LNCAP (cell line): ENCODE measurements at regions not wholly inside any gene's neighbourhood (a gene's known extent, or its start where the extent isn't known, plus 50 kb on each side); places are given as distances from the start of the nearest gene placed in this dataset.

Source experiments
- CTCF ChIP-seq: fragments of 450-650 bp; IDR thresholded peaks from 2 replicates; pipeline ENCODE4 v1.5.1; 2017; ENCODE audit warnings: mild to moderate bottlenecking

- TF ChIP-seq CTCF, result peak; percentile 26; the same call in 1 of the 2 replicates
These were observed 1036.2 kb upstream of the FLRT2 start for GRCh38 chr14:84493779-84494178.

GRCh38 chr14:84496677-84497076 lies 1033.3 kb upstream of the FLRT2 start:
- no peak for TF ChIP-seq CTCF

- no peak for TF ChIP-seq CTCF
These were observed 1010.1 kb upstream of the FLRT2 start for GRCh38 chr14:84519836-84520235.

GRCh38 chr14:84520711-84521338 lies 1009.1 kb upstream of the FLRT2 start:
- TF ChIP-seq CTCF, result no peak

- TF ChIP-seq CTCF, result no peak
These were observed 1006.2 kb upstream of the FLRT2 start for GRCh38 chr14:84523746-84524145.

GRCh38 chr14:84527706-84528105 lies 1002.2 kb upstream of the FLRT2 start:
- TF ChIP-seq CTCF, result no peak

GRCh38 chr14:84532016-84532415 lies 997.9 kb upstream of the FLRT2 start:
- TF ChIP-seq CTCF, result no peak

GRCh38 chr14:84533181-84533725 lies 996.7 kb upstream of the FLRT2 start:
- no peak for TF ChIP-seq CTCF
